ENCODE measurements at regions not wholly inside any gene's neighbourhood (a gene's known extent, or its start where the extent isn't known, plus 50 kb on each side); places are given as distances from the start of the nearest gene placed in this dataset.

- DNase-seq, result no peak
Measured at GRCh38 chr4:45985038-45985437, 138.8 kb downstream of the GABRG1 start.

DNA sequence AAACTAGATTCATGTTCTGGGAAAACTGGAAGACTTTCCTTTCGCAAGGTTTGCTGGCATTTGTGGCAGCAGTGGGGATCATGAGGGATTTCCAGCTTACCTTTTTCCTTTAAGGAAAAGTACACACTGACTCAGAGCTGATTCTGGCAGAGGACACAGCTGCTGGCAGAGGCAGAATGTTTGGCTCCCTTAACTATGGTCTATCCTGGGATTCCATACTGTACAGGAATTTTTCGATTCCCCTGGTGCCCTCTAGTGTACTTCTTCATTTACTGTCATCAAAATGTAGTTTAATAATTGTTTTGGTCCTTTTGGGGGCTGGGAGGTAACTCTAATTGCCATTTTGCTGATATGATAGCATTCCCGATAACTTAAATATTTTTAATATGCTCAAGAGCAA, 152.7 kb downstream of the GABRG1 start:
- no peak for DNase-seq

GRCh38 chr4:45957353-45957752, 166.5 kb downstream of the GABRG1 start:
- DNase-seq, result no peak

GRCh38 chr4:45954276-45954675, 169.6 kb downstream of the GABRG1 start:
- DNase-seq, result no peak

DNA sequence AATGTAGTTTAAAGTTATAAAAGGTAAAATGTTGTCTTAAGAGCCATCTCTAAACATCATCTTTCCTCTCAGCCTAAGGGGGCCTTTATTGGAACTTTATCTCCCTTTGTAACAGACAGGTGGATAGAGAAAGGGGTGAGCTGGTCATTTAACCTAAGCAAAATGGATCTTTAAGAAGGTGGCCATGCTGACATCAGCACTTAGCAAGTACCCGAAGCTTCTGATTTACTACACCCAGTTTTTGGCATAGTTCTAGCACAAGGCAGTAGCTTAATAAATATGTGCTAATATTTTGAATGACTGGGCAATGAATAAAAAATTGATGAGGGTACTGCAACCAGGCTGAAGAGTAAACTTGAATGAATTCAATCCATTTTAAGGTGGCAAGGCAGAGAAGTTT, 172.7 kb downstream of the GABRG1 start:
- DNase-seq, result no peak

GRCh38 chr4:45946699-45947098, 177.2 kb downstream of the GABRG1 start:
- DNase-seq, result no peak

GRCh38 chr4:45944000-45944399, 179.9 kb downstream of the GABRG1 start:
- DNase-seq, result no peak

DNA sequence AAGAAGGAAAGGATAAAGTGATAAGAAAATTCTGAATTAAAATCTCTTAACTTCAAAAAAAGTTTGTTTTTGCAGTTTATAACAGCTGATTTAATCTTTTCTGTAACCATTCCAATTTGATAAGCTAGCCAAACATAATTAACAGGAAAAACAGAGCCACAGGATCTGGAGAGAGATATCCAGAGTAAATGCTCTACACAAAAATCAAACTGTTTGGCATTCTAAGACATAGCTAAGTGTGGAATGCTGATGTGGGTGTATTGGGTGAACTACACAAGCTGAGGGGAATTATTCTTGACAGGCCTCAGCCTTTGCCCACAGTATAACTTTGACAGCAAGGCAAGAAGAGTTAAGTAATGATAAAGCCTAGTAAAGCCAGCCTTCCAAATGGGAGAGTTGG, 184.8 kb downstream of the GABRG1 start:
- peak; percentile 12 for DNase-seq

- DNase-seq, result no peak
Measured at GRCh38 chr4:45931154-45931553, 192.7 kb downstream of the GABRG1 start.

DNA sequence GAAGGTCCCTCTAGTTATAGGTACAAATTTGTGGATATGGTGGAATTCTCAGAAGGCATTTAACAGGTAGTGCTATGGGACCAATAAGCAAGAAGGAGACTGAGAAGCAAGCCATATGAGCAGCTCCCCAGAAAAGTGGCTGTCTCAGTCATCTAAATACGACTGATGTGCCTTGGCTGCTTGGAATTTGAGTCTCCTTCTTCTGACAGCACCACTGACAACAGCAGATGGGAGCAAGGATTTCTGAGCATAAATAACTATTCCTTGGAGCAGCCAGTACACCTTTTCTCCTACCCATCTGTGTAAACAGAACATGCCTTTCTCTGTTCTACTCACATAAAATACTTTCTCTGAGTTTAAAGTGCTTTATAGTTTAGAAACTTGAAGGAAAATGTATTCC, 196.2 kb downstream of the GABRG1 start:
- DNase-seq, result no peak

- no peak for DNase-seq
Measured at GRCh38 chr4:45925809-45926208, 198.0 kb downstream of the GABRG1 start.

GRCh38 chr4:45920861-45921260, 203.0 kb downstream of the GABRG1 start:
- no peak for DNase-seq

DNA sequence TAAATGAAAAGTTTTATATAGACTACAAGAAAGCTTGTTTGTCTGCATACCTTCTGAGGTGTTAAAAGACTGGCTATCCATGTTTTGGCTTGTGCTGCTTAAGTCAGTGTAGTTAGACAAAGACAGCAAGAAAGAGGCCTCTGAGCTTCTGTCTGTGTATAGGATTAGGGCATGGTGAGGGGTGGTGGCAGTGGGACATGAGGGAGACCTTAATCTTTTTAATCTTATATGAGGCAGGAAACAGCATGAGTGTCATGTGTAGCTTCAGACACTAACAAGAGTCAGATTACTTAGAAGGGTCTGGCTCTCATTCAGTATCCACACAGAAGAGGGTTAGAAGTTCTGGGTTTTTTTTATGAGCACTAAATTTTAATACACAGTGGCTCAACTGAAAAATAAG, 213.3 kb downstream of the GABRG1 start:
- no peak for DNase-seq

GRCh38 chr4:45897946-45898585, 225.8 kb downstream of the GABRG1 start:
- no peak for DNase-seq

DNA sequence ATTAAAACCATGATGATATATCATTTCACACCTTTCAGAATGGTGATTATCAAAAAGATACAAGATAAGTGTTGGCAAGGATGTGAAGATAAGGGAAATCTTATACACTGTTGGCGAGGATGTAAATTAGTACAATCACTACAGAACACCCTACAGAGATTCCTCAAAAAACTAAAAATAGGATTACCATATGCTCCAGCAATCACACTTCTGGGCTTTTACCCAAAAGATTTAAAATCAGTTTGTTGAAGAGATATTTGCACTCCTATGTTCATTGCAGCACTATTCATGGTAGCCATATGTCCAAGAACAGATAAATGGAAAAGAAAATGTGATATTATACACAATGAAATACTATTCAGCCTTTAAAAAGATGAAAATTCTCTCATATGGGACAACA, 240.4 kb downstream of the GABRG1 start:
- DNase-seq, result no peak

DNA sequence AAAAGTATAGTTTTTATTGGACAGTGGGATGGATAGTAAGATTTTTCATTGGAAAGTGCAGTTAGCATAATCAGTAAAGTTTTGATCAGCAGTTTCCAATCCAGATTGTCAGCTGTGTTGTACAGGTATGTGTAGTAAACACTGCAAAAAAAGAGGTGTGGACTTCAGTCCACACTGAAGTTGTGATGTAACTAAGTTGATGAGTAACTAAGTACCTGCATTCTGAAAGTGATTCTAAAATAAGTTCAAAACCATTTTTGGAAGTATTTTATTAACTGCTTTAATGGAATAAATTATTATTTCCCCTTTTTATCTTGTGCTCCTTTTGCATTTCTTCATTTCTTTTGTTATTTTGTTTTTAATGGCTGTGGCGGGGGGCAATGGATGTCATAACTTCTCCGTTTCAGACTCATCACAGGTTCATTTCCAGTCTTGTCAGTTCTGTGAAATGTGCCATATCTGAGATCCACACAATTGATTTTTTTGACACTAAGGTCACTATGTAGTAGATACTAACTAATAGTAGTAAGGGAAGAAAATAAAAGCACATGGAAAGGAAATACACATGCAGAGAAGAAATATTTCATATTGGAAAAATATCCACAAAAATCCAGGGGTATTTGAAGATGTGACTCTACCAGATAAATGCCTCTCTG, 247.5 kb downstream of the GABRG1 start:
- DNase-seq, result no peak

DNA sequence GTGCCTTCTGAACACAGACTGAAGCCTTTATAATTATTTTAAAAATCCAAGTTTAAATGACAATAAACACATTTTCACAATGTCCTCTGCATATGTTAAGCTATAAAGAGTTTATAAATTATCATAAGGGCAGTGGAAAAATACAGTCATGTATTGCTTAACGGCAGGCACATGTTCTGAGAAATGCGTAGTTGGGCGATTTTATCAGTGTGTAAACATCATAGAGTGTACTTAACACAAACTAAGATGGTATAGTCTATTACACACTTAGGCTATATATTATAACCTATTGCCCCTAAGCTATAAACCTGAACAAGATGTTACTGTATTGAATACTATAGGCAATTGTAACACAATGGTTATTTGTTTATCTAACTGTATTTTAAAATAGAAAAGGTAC, 254.7 kb downstream of the GABRG1 start:
- DNase-seq, result no peak

GRCh38 chr4:45865781-45866180, 258.1 kb downstream of the GABRG1 start:
- DNase-seq, result no peak

DNA sequence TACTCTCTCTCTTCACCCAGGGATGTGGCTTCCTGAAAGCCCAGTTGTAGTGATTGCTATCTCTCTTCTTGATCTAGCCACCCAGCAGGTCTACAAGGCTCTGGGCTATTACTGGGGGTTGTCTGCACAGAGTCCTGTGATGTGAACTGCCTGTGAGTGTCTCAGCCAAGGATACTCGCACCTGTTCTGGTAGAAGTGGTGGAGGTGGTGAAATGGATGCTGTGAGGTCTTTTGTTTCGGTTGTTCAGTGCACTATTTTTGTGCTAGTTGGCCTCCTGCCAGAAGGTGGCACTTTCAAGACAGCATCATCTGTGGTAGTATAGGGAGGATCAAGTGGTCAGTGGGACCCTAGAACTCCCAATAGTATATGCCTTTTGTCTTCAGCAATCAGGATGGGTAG, 268.0 kb downstream of the GABRG1 start:
- no peak for DNase-seq

- DNase-seq, result no peak
Measured at GRCh38 chr4:45846016-45846415, 277.8 kb downstream of the GABRG1 start.

DNA sequence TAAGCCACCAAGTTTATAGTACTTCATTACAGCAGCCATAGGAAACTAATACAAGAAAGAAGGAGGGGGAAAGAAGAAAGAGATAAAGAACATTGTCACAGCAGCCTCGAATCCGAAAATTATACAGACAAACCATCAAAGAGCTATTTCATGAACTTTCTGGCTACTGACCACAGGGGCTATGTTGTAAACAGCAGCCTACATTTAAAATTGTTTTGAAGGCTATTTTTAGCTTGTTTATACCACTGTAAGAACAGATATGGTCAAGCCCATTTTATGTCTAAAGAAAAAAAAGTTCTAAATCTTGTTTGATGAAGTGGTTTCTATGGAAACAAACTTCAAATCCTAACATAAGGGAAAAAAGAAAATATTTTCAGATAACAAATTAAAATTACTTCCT, 282.1 kb downstream of the GABRG1 start:
- no peak for DNase-seq

DNA sequence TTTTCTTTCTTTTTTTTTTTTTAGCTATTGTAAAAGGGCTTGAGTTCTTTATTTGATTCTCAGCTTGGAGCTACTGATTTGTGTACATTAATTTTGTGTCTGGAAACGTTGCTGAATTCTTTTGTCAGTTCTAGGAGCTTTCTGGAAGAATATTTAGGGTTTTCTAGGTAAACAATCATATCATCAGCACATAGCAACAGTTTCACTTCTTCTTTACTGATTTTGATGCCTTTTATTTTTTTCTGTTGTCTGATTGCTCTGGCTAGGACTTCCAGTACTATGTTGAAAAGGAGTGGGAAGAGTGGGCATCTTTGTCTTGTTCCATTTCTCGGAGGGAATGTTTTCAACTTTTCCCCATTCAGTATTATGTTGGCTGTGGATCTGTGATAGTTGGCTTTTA, 292.2 kb downstream of the GABRG1 start:
- DNase-seq, result no peak

DNA sequence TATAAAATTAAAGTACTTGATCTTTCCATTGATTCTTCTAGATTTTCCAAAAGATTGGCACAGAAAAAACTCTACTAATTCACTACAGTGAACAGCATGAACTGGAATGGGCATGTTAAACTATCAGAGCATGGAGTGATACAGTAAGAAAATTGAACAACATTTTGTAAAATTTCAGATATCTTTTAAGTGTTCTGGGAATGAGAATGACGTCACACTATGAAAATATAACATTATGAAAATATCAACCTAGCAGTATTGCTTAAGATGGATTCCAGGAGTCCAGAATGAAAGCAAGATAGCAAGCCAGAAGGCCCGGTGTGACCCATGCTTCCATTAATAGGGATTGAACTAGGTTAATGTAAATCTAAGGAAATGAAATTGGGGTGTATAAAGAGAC, 319.9 kb downstream of the GABRG1 start:
- DNase-seq, result no peak

- no peak for DNase-seq
Measured at GRCh38 chr4:45795135-45795534, 328.7 kb downstream of the GABRG1 start.

DNA sequence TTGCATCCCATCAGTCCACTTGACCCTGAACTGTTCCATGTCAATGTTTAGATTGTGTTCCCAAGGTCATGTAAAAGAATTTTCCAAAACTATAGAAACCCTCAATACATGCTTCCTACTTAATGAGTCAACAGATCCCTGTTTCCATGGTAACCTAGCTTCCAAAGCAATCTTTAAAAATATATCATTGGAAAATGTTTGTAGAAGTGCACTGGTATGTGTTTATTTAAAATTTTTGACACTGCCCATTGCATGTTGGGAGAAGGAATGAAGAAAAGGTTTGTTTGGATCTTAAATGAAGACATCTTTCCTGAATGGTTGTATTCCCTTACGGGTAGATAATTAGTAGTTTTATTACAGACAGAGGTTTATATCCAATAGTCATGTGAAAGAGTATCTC, 345.3 kb downstream of the GABRG1 start:
- no peak for DNase-seq

All from retina (tissue), 1 donor.